Sigmoid colon (tissue), 4 donors: ENCODE measurements at regions not wholly inside any gene's neighbourhood (a gene's known extent, or its start where the extent isn't known, plus 50 kb on each side); places are given as distances from the start of the nearest gene placed in this dataset.

Source experiments
- CTCF ChIP-seq, 4 experiments: fragments of 450-650 bp in 3 of 4; fragments of 200-600 bp in 1 of 4; IDR thresholded peaks; one replicate each; pipeline ENCODE4 v1.5.1; 2016 to 2019; ENCODE audit warnings: antibody characterized with exemption in 4 of 4, mild to moderate bottlenecking in 3 of 4, moderate library complexity in 2 of 4
- EP300 ChIP-seq, 4 donors: sonication (generic); formaldehyde crosslinking; IDR thresholded peaks; one replicate each; pipeline ENCODE4 v1.6.1; 2017; ENCODE audit warnings: antibody characterized with exemption in 4 of 4
- POLR2A ChIP-seq, 2 donors: fragments of 450-650 bp; IDR thresholded peaks; one replicate each; pipeline ENCODE4 v1.6.1; 2016; ENCODE audit warnings: antibody characterized with exemption in 2 of 2, mild to moderate bottlenecking in 2 of 2, moderate library complexity in 2 of 2
- POLR2AphosphoS5 ChIP-seq, 4 donors: sonication (generic); formaldehyde crosslinking; IDR thresholded peaks; one replicate each; pipeline ENCODE4 v1.6.1; 2017; ENCODE audit warnings: antibody characterized with exemption in 4 of 4

GRCh38 chr3:43857361-43858293 lies 166.9 kb downstream of the ABHD5 start:
- TF ChIP-seq CTCF (IDR thresholded peaks at IDR 0.05) (no peak), POLR2A (IDR thresholded peaks at IDR 0.05) (no peak), EP300 (IDR thresholded peaks at IDR 0.05) (no peak), POLR2AphosphoS5 (IDR thresholded peaks at IDR 0.05) (no peak)
